K562 (cell line): ENCODE measurements at regions not wholly inside any gene's neighbourhood (a gene's known extent, or its start where the extent isn't known, plus 50 kb on each side); places are given as distances from the start of the nearest gene placed in this dataset.

ENCODE experiments used
- CBFA2T3 ChIP-seq: fragments of 450-650 bp; IDR thresholded peaks from 2 replicates; pipeline ENCODE4 v1.6.1; 2017
- DACH1 ChIP-seq: fragments of 450-650 bp; IDR thresholded peaks from 2 replicates; pipeline ENCODE4 v1.6.1; 2018; ENCODE audit not compliant: partially characterized antibody
- EP300 ChIP-seq: IDR thresholded peaks from 2 replicates; pipeline ENCODE4 v1.6.1; 2012; ENCODE audit warnings: low read length, improper control_type of control experiment
- FOXM1 ChIP-seq, 2 experiments: fragments of 450-650 bp in 1 of 2; sonication (generic) in 1 of 2; formaldehyde crosslinking in 1 of 2; IDR thresholded peaks; 2 replicates each; pipeline versions ENCODE4 v1.6.1 to v1.9.0; 2017 to 2022; ENCODE audit warnings: low read depth in 2 of 2, mild to moderate bottlenecking in 2 of 2, missing genetic modification reagents in 1 of 2, moderate library complexity in 1 of 2
- NFIC ChIP-seq: fragments of 450-650 bp; IDR thresholded peaks from 2 replicates; pipeline ENCODE4 v1.6.1; 2017; ENCODE audit warnings: mild to moderate bottlenecking, inconsistent platforms
- NR4A1 ChIP-seq, 2 experiments: fragments of 250-450 bp in 1 of 2; fragments of 450-650 bp in 1 of 2; sonication (Bioruptor Pico) in 1 of 2; IDR thresholded peaks; 2 replicates each; pipeline versions ENCODE4 v1.4.0 to v1.6.1; 2016 to 2020; ENCODE audit warnings: mild to moderate bottlenecking in 2 of 2, missing compliant biosample characterization in 1 of 2, missing genetic modification characterization in 1 of 2, moderate library complexity in 1 of 2
- NUFIP1 ChIP-seq: fragments of 450-650 bp; IDR thresholded peaks from 2 replicates; pipeline ENCODE4 v1.6.1; 2018; ENCODE audit not compliant: partially characterized antibody
- POLR2G ChIP-seq: fragments of 200-400 bp; formaldehyde crosslinking; IDR thresholded peaks from 2 replicates; pipeline ENCODE4 v1.6.1; 2017; ENCODE audit warnings: low read depth, mild to moderate bottlenecking, antibody characterized with exemption, low read length, moderate library complexity
- SPI1 ChIP-seq: IDR thresholded peaks from 2 replicates; pipeline ENCODE4 v1.6.1; 2011; ENCODE audit warnings: low read depth, low read length, control low read depth, borderline replicate concordance
- ZFX ChIP-seq: sonication (generic); formaldehyde crosslinking; IDR thresholded peaks from 2 replicates; pipeline ENCODE4 v1.8.0; 2022; ENCODE audit warnings: mild to moderate bottlenecking, missing genetic modification reagents, moderate library complexity
- ZNF12 ChIP-seq: sonication (generic); formaldehyde crosslinking; IDR thresholded peaks from 2 replicates; pipeline ENCODE4 v1.4.0; 2020; ENCODE audit warnings: mild to moderate bottlenecking, missing genetic modification reagents
- ZNF133 ChIP-seq: fragments of 250-450 bp; sonication (Bioruptor Pico); IDR thresholded peaks from 2 replicates; pipeline ENCODE4 v1.4.0; 2020; ENCODE audit warnings: mild to moderate bottlenecking
- ZNF274 ChIP-seq: IDR thresholded peaks from 2 replicates; pipeline ENCODE4 v1.6.1; 2011; ENCODE audit warnings: low read depth, mild to moderate bottlenecking, low read length, moderate library complexity, borderline replicate concordance
- TF ChIP-seq, protein P1 (sequence below): sonication (generic); formaldehyde crosslinking; IDR thresholded peaks from 2 replicates; pipeline ENCODE4 v1.8.0; 2022; ENCODE audit warnings: missing genetic modification reagents, mild to moderate bottlenecking, moderate library complexity, borderline replicate concordance
- TF ChIP-seq, protein P2 (sequence below): fragments of 250-450 bp; sonication (Bioruptor Pico); IDR thresholded peaks from 2 replicates; pipeline ENCODE4 v1.4.0; 2020
- TF ChIP-seq, protein P3 (sequence below): fragments of 450-650 bp; formaldehyde crosslinking; IDR thresholded peaks from 2 replicates; pipeline ENCODE4 v1.4.0; 2020; ENCODE audit warnings: mild to moderate bottlenecking, mixed read lengths
- TF ChIP-seq, protein P4 (sequence below): fragments of 250-450 bp; sonication (Bioruptor Pico); IDR thresholded peaks from 2 replicates; pipeline ENCODE4 v1.4.0; 2020; ENCODE audit warnings: mild to moderate bottlenecking
- TF ChIP-seq, protein P5 (sequence below): fragments of 450-650 bp; conservative IDR thresholded peaks from 2 replicates; pipeline ENCODE4 v1.6.1; 2016; ENCODE audit warnings: missing genetic modification characterization, low read depth, mild to moderate bottlenecking, missing compliant biosample characterization, moderate library complexity
- TF ChIP-seq, protein P6 (sequence below): fragments of 450-650 bp; formaldehyde crosslinking; IDR thresholded peaks from 2 replicates; pipeline ENCODE4 v1.4.0; 2020; ENCODE audit warnings: mild to moderate bottlenecking, moderate library complexity

DNA sequence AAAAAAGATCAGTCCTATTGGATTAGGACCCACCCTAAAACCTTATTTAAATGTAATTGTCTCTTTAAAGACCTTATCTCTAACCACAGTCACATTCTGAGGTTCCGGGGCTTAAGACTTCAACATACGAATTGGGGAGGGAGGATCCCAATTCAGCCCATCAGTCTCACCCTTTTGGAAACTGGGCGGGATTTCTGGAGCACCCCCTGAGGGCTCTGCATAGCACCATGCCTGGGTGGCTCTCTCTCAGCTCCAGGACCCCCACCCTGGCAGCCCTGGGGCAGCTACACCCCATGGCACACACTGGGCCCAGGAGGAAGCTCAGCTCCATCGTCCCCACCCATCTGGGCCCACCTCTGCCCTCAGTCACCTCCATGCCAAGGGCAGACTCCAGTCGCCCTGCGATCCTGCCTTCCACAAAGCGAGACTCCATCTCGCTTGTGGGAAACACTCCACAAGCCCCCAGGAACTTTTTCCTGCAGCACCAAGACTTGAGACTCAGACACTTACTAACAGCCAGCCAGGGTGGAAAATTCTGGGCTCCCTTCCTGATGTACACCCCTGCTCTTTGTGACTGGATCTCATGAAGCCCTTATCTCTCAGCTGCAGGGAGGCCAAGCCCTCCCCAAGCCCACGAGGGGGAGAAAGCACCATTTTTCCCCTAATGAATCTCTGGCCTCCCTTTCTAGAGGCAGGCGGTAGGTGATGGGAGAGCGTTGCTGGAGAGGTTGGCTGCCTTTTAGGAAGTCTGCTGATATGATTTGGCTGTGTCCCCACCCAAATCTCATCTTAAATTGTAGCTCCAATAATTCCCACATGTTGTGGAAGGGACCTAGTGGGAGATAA lies 90.8 kb upstream of the KDM7A start (continued):
- TF ChIP-seq FOXM1 (IDR thresholded peaks at IDR 0.05; ENCODE audit: low read depth): peak; percentile 83
- 0 out of 2 replicates have a peak, but pooled peaks have one; percentile 25 for TF ChIP-seq FOXM1 (CRISPR knock-in tag; IDR thresholded peaks at IDR 0.05; ENCODE audit: low read depth)
- peak; percentile 83 for TF ChIP-seq EP300
- no peak for TF ChIP-seq NUFIP1
- TF ChIP-seq POLR2G: no peak
- TF ChIP-seq, protein P1, sequence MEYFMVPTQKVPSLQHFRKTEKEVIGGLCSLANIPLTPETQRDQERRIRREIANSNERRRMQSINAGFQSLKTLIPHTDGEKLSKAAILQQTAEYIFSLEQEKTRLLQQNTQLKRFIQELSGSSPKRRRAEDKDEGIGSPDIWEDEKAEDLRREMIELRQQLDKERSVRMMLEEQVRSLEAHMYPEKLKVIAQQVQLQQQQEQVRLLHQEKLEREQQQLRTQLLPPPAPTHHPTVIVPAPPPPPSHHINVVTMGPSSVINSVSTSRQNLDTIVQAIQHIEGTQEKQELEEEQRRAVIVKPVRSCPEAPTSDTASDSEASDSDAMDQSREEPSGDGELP (CRISPR knock-in tag): peak; percentile 87
- TF ChIP-seq ZFX (CRISPR knock-in tag): peak; percentile 37
- no peak for TF ChIP-seq ZNF133
- TF ChIP-seq, protein P2, sequence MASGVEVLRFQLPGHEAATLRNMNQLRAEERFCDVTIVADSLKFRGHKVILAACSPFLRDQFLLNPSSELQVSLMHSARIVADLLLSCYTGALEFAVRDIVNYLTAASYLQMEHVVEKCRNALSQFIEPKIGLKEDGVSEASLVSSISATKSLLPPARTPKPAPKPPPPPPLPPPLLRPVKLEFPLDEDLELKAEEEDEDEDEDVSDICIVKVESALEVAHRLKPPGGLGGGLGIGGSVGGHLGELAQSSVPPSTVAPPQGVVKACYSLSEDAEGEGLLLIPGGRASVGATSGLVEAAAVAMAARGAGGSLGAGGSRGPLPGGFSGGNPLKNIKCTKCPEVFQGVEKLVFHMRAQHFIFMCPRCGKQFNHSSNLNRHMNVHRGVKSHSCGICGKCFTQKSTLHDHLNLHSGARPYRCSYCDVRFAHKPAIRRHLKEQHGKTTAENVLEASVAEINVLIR (CRISPR knock-in tag): no peak
- TF ChIP-seq NFIC: peak; percentile 56
- TF ChIP-seq, protein P3, sequence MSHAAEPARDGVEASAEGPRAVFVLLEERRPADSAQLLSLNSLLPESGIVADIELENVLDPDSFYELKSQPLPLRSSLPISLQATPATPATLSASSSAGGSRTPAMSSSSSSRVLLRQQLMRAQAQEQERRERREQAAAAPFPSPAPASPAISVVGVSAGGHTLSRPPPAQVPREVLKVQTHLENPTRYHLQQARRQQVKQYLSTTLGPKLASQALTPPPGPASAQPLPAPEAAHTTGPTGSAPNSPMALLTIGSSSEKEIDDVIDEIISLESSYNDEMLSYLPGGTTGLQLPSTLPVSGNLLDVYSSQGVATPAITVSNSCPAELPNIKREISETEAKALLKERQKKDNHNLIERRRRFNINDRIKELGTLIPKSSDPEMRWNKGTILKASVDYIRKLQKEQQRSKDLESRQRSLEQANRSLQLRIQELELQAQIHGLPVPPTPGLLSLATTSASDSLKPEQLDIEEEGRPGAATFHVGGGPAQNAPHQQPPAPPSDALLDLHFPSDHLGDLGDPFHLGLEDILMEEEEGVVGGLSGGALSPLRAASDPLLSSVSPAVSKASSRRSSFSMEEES (CRISPR knock-in tag): no peak
- TF ChIP-seq, protein P4, sequence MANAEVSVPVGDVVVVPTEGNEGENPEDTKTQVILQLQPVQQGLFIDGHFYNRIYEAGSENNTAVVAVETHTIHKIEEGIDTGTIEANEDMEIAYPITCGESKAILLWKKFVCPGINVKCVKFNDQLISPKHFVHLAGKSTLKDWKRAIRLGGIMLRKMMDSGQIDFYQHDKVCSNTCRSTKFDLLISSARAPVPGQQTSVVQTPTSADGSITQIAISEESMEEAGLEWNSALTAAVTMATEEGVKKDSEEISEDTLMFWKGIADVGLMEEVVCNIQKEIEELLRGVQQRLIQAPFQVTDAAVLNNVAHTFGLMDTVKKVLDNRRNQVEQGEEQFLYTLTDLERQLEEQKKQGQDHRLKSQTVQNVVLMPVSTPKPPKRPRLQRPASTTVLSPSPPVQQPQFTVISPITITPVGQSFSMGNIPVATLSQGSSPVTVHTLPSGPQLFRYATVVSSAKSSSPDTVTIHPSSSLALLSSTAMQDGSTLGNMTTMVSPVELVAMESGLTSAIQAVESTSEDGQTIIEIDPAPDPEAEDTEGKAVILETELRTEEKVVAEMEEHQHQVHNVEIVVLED: no peak
- TF ChIP-seq, protein P5, sequence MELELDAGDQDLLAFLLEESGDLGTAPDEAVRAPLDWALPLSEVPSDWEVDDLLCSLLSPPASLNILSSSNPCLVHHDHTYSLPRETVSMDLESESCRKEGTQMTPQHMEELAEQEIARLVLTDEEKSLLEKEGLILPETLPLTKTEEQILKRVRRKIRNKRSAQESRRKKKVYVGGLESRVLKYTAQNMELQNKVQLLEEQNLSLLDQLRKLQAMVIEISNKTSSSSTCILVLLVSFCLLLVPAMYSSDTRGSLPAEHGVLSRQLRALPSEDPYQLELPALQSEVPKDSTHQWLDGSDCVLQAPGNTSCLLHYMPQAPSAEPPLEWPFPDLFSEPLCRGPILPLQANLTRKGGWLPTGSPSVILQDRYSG (tag): no peak
- TF ChIP-seq ZNF274: peak; percentile 33; the same call in 1 of the 2 replicates
- TF ChIP-seq NR4A1 (CRISPR knock-in tag; IDR thresholded peaks at IDR 0.05): no peak
- 0 out of 2 replicates have a peak, but pooled peaks have one; percentile 41 for TF ChIP-seq NR4A1 (tag; IDR thresholded peaks at IDR 0.05)
- TF ChIP-seq, protein P6, sequence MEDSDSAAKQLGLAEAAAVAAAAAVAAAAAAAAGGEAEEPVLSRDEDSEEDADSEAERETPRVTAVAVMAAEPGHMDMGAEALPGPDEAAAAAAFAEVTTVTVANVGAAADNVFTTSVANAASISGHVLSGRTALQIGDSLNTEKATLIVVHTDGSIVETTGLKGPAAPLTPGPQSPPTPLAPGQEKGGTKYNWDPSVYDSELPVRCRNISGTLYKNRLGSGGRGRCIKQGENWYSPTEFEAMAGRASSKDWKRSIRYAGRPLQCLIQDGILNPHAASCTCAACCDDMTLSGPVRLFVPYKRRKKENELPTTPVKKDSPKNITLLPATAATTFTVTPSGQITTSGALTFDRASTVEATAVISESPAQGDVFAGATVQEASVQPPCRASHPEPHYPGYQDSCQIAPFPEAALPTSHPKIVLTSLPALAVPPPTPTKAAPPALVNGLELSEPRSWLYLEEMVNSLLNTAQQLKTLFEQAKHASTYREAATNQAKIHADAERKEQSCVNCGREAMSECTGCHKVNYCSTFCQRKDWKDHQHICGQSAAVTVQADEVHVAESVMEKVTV (CRISPR knock-in tag): no peak
- TF ChIP-seq SPI1: no peak
- no peak for TF ChIP-seq ZNF12 (CRISPR knock-in tag)
- peak; percentile 92 for TF ChIP-seq CBFA2T3
- peak; percentile 63 for TF ChIP-seq DACH1
